ENCODE measurements at regions not wholly inside any gene's neighbourhood (a gene's known extent, or its start where the extent isn't known, plus 50 kb on each side); places are given as distances from the start of the nearest gene placed in this dataset.
"Not testable (repeated sequence)": the region's sequence is repeated elsewhere in the genome, so short reads cannot be mapped to it uniquely, and the experiment has no call there.

GRCh38 chr14:36411951-36412350 lies 91.5 kb upstream of the MBIP start:
- not testable (repeated sequence) for DNase-seq (ENCODE audit: low spot score)

DNA sequence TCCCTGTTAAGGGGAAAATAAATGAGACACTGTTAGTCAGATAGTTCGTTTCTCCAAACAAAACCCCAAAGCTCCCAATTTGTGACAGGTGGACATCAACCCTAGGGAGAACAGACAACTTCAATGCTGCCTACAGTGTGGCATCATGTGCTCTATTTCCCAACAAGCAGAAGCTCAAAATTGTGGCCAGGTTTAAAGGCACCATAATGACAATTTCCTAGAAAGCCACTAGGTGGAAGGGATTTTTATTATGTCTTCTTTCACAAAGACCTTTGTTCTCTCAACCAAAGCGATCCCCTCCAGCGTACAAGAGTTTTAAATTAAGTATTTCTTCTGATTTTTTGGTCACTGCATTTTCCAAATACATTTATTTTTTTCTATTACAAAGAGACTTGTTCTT lies 88.0 kb upstream of the MBIP start:
- DNase-seq (ENCODE audit: low spot score), result no peak

DNA sequence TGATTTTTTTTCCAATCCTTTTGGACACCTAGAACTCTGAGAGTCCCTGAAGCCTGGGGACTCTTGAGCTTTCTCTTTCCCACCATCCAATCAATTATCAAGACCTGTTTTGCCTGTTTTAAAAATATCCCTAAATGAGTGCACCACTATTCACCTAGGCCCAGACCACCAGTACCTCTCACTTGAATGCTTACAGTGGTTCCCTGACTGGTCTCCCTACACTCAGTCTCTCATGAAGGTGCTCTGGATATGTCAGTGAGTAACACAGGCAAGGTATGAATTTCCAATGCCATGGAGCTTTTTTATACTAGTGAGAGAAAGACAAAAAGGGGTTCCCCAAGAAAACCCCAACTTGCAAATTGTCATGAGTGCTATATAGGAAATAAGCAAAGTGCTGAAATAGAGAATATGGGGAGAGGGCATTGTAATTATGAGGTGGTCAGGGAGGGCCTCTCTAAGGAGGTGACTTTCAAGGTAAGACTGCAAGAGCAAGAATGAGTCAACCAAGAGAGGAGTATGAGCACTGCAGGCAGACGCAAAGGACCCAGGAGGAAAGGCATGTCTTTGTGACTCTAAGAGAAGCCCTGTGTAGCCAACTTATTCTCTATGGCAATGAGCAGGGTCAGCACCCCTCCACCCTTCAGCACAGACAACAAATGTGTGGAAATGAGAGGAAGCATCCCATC lies 85.3 kb upstream of the MBIP start:
- no peak for DNase-seq (ENCODE audit: low spot score)

DNA sequence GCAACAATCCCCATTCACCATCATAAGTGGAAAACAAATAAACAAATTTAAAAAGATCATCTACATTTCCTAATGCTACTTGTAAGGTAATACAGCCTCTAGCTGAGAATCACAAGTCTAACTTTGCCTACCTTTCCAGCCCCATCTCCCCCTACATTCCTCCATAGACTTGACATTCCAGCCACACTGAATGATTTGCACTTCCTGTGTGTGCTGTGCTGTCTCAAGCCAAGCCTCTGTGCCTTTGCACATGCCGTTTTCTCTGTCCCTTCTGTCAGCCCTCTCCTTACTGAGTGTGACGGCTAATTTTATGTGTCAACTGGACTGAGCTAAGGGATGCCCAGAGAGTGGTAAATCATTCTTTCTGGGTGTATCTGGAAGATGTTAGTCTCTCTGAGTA lies 82.4 kb upstream of the MBIP start:
- DNase-seq (ENCODE audit: low spot score), result no peak

DNA sequence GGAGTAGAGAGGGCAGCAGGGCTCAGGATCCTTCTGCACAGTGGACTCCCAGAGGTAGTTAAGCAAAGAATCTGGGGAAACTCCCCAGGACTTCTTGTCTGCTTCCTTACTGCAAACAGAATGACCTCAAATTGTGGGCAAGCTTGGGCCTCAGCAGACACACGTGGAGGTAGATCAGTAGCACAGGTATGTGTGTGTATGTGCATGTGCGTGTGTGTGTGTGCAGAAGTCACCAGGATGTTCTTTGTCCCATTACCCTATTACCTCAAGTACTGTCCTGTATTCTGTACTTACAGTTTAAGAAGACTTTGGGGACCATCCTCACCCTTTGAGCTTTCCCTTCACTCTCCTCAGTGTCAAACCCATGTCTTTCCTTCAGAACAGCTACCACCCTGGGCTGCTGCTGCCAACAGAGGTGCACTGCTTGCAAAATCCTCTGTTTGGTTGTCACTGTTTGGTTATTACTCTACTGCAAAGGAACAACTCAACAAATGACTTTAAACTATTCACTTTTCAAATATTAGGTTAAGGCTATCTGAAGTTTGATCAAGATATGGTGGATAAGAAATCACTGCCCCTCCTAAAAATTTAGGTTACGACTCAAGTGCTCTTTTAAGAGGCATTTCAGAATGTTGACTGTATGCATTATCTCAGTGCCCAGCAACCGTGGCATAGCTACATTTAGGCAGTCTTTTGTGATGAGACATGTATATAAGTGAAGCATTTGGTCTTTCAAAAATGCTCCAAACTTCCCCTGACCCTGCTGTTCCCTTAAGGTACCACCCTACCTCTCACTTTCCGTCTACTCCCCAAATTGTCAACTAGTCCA lies 78.2 kb upstream of the MBIP start:
- no peak for DNase-seq (ENCODE audit: low spot score)

GRCh38 chr14:36397357-36397756 lies 76.9 kb upstream of the MBIP start:
- DNase-seq (ENCODE audit: low spot score), result no peak

DNA sequence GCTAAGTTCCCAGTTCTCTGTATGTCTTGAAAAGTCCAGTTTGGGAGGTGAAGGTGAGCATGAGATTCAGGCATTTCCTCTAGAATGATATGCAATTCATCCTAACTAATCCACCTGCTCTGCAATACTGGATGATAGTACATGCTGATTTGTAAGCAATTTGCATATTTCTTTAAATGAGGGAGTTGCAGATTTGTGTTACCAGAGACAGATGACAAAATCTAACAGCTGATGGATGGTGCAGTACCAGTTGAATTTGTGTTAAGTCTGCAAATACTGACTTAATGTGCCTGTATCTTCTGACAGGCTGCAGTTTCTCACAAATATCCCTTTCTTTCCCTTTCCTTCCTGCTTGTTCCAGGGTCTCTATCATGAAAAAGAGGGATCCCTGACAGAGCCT lies 76.4 kb upstream of the MBIP start:
- no peak for DNase-seq (ENCODE audit: low spot score)

DNA sequence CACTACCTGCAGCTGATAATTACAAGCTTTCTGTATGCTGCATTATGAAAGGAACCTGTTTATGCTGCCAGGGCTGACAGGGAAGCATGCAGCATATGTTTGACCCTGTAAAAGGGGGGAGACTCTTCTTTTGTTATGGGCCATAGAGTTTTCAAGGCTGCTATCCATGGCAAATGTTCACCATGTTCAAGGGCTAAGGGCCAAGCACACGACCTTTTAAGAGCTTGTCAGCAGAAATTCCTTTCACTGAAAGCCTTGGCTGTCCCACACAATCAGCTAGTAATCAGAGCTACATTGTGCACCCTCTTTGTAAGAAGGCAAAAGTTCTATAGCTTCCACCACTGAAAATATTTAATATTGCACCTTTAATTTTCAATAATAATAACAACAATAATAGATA lies 74.2 kb upstream of the MBIP start:
- DNase-seq (ENCODE audit: low spot score), result no peak

- no peak for DNase-seq (ENCODE audit: low spot score)
Measured at GRCh38 chr14:36390718-36391117, 70.3 kb upstream of the MBIP start.

- peak; percentile 87 for DNase-seq (ENCODE audit: low spot score)
Measured at GRCh38 chr14:36383767-36384431, 63.5 kb upstream of the MBIP start.

DNA sequence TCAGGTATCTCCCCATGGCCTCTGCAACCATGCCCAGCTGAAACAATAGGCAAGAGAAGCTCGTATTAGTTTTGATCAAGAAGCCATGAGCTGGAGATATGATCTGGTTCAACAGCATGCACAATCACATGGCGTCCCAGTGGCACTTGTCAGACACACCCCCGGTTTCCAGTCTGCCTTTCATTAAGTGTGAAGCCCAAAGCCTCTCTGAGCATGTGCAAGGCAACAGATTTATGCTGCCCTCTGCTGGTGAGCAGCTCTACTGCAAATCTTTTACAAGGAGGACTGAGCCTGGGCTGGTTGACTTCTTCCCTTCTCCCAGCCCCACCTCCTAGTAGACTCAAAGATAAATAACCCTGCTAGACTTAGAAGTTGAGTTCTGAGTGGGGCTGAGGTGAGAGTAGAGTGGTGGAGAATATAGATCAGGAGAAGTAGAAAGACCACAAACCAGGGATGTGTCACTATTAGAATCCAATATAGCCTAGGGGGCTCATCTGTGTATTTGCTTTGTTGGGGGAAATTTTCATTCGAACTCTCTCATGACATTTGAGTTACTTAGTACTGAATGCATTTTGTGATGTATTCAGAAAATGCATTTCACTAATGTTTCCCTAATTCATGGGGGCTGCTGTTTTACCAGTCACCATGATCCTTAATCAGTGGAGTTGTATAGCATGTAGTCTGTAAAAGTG lies 53.7 kb upstream of the MBIP start:
- peak; percentile 46 for DNase-seq (ENCODE audit: low spot score)

All from cerebellar cortex (tissue), 1 donor.